Trophoblast cell (in vitro differentiated cells and primary cell): ENCODE measurements at regions not wholly inside any gene's neighbourhood (a gene's known extent, or its start where the extent isn't known, plus 50 kb on each side); places are given as distances from the start of the nearest gene placed in this dataset.

Source experiments
- DNase-seq, 2 donors: peaks; one replicate each; pipeline ENCODE4 v3.0.0-alpha.2; 2016
- H2AFZ ChIP-seq: 2 replicates; pipeline ENCODE4 v1.6.1; 2013; ENCODE audit warnings: low read length, moderate library complexity, mild to moderate bottlenecking; ENCODE audit not compliant: insufficient read depth, poor library complexity
- H2AK5ac ChIP-seq: 2 replicates; pipeline ENCODE4 v1.6.1; 2013; ENCODE audit warnings: mild to moderate bottlenecking, low read length
- H2BK120ac ChIP-seq: 2 replicates; pipeline ENCODE4 v1.6.1; 2013; ENCODE audit warnings: low read length, mild to moderate bottlenecking, moderate library complexity; ENCODE audit not compliant: insufficient read depth, poor library complexity
- H2BK12ac ChIP-seq: 2 replicates; pipeline ENCODE4 v1.6.1; 2013; ENCODE audit warnings: mild to moderate bottlenecking, low read length, moderate library complexity
- H2BK5ac ChIP-seq: 2 replicates; pipeline ENCODE4 v1.6.1; 2013; ENCODE audit warnings: low read length, low read depth, moderate library complexity, mild to moderate bottlenecking; ENCODE audit not compliant: poor library complexity
- H3K14ac ChIP-seq: 2 replicates; pipeline ENCODE4 v1.6.1; 2013; ENCODE audit warnings: mild to moderate bottlenecking, low read length
- H3K18ac ChIP-seq: 2 replicates; pipeline ENCODE4 v1.6.1; 2013; ENCODE audit warnings: mild to moderate bottlenecking, low read length
- H3K23ac ChIP-seq: 2 replicates; pipeline ENCODE4 v1.6.1; 2013; ENCODE audit warnings: low read length
- H3K27ac ChIP-seq: 2 replicates; pipeline ENCODE4 v1.5.1; 2013; ENCODE audit warnings: low read depth, mild to moderate bottlenecking, inconsistent platforms, low read length, moderate library complexity
- H3K27me3 ChIP-seq: 2 replicates; pipeline ENCODE4 v1.6.1; 2013; ENCODE audit warnings: inconsistent platforms, mild to moderate bottlenecking, low read length, moderate library complexity; ENCODE audit not compliant: insufficient read depth
- H3K36me3 ChIP-seq, 2 experiments: 1 replicate in 1 of 2; 2 replicates in 1 of 2; pipeline ENCODE4 v1.6.1; 2013; ENCODE audit warnings: low read length in 2 of 2, mild to moderate bottlenecking in 2 of 2, moderate library complexity in 1 of 2; ENCODE audit not compliant: insufficient read depth in 2 of 2, control insufficient read depth in 1 of 2
- H3K4ac ChIP-seq: 2 replicates; pipeline ENCODE4 v1.6.1; 2013; ENCODE audit warnings: low read depth, mild to moderate bottlenecking, low read length, moderate library complexity
- H3K4me1 ChIP-seq, 2 experiments: 1 replicate in 1 of 2; 2 replicates in 1 of 2; pipeline ENCODE4 v1.6.1; 2013; ENCODE audit warnings: low read length in 2 of 2, mild to moderate bottlenecking in 2 of 2, moderate library complexity in 1 of 2; ENCODE audit not compliant: insufficient read depth in 2 of 2, control insufficient read depth in 1 of 2
- H3K4me2 ChIP-seq: 2 replicates; pipeline ENCODE4 v1.6.1; 2013; ENCODE audit warnings: inconsistent platforms, mild to moderate bottlenecking, low read length, moderate library complexity
- H3K4me3 ChIP-seq: 2 replicates; pipeline ENCODE4 v1.5.1; 2013; ENCODE audit warnings: mild to moderate bottlenecking, low read depth, low read length, inconsistent platforms
- H3K79me1 ChIP-seq: one replicate; pipeline ENCODE4 v1.6.1; 2013; ENCODE audit warnings: low read length
- H3K79me2 ChIP-seq: 2 replicates; pipeline ENCODE4 v1.6.1; 2013; ENCODE audit warnings: low read length, mild to moderate bottlenecking; ENCODE audit not compliant: control insufficient read depth, insufficient read depth, poor library complexity
- H3K9ac ChIP-seq: 2 replicates; pipeline ENCODE4 v1.6.1; 2013; ENCODE audit warnings: mild to moderate bottlenecking, low read length
- H3K9me3 ChIP-seq: 2 replicates; pipeline ENCODE4 v1.6.1; 2013; ENCODE audit warnings: low read depth, mild to moderate bottlenecking, control low read depth, inconsistent platforms, low read length; ENCODE audit not compliant: insufficient read depth
- H4K12ac ChIP-seq: 2 replicates; pipeline ENCODE4 v1.6.1; 2013; ENCODE audit warnings: low read depth, mild to moderate bottlenecking, low read length, moderate library complexity
- H4K8ac ChIP-seq: 2 replicates; pipeline ENCODE4 v1.6.1; 2013; ENCODE audit warnings: low read depth, mild to moderate bottlenecking, low read length, moderate library complexity
- H4K91ac ChIP-seq: one replicate; pipeline ENCODE4 v1.6.1; 2013; ENCODE audit warnings: low read depth, mild to moderate bottlenecking, low read length, moderate library complexity
- WGBS: extraction: QIAGEN DNeasy Blood & Tissue Kit; methylation state at CpG from one replicate; pipeline ENCODE4 v1.1.7; 2013; ENCODE audit warnings: missing lambda C conversion rate; ENCODE audit not compliant: insufficient read length, insufficient coverage; ENCODE audit errors: extremely low coverage; 5-methylcytosine and 5-hydroxymethylcytosine counted together

- Histone ChIP-seq H4K8ac (no peak overlapping the region), H3K4me2 (no peak overlapping the region), H3K79me2 (no peaks in the 10 kb centered on the region), H2BK120ac (no peak overlapping the region), H3K4me1 (no peaks in the 10 kb centered on the region), H2AK5ac (no peak overlapping the region), H3K27me3 (no peaks in the 10 kb centered on the region), H3K9me3 (no peaks in the 10 kb centered on the region), H3K14ac (no peak overlapping the region), H3K9ac (no peak overlapping the region), H3K23ac (no peak overlapping the region), H2AFZ (no peak overlapping the region), H2BK12ac (no peak overlapping the region), H3K79me1 (no peaks in the 10 kb centered on the region), H4K91ac (no peak overlapping the region), H2BK5ac (no peak overlapping the region), H3K18ac (no peak overlapping the region), H3K4me3 (no peak overlapping the region), H3K4ac (no peak overlapping the region), H3K27ac (no peak overlapping the region), H4K12ac (no peak overlapping the region), H3K36me3 (no peaks in the 10 kb centered on the region)
- no CpG with 5 or more reads among the region's 2 CpGs for WGBS
- DNase-seq = no peak
Observed at GRCh38 chr3:168824107-168824506, 728.4 kb upstream of the GOLIM4 start.

GRCh38 chr3:168823466-168823865 lies 727.7 kb upstream of the GOLIM4 start:
- H4K8ac ChIP-seq = no peak overlapping the region
- H3K36me3 ChIP-seq = no peaks in the 10 kb centered on the region
- no peak overlapping the region for H2BK5ac ChIP-seq
- H4K91ac ChIP-seq = no peak overlapping the region
- H3K4ac ChIP-seq = no peak overlapping the region
- H3K4me1 ChIP-seq = no peaks in the 10 kb centered on the region
- no peaks in the 10 kb centered on the region for H3K79me1 ChIP-seq
- WGBS = no CpG with 5 or more reads among the region's 5 CpGs
- H2AFZ ChIP-seq = no peak overlapping the region
- H3K9me3 ChIP-seq = no peaks in the 10 kb centered on the region
- no peaks in the 10 kb centered on the region for H3K27me3 ChIP-seq
- H3K14ac ChIP-seq = no peak overlapping the region
- no peak overlapping the region for H3K4me3 ChIP-seq
- no peak overlapping the region for H2AK5ac ChIP-seq
- no peak overlapping the region for H3K4me2 ChIP-seq
- H3K9ac ChIP-seq = no peak overlapping the region
- no peaks in the 10 kb centered on the region for H3K79me2 ChIP-seq
- no peak overlapping the region for H2BK12ac ChIP-seq
- no peak overlapping the region for H3K18ac ChIP-seq
- no peak overlapping the region for H3K27ac ChIP-seq
- no peak overlapping the region for H4K12ac ChIP-seq
- DNase-seq = no peak
- H2BK120ac ChIP-seq = no peak overlapping the region
- no peak overlapping the region for H3K23ac ChIP-seq

GRCh38 chr3:168820810-168821415 lies 725.2 kb upstream of the GOLIM4 start:
- no CpG with 5 or more reads among the region's 8 CpGs for WGBS
- Histone ChIP-seq H3K36me3 (no peaks in the 10 kb centered on the region), H3K4me1 (no peaks in the 10 kb centered on the region)

GRCh38 chr3:168817177-168817576 lies 721.5 kb upstream of the GOLIM4 start:
- no peak overlapping the region for H2BK120ac ChIP-seq
- H4K12ac ChIP-seq = no peak overlapping the region
- no peak overlapping the region for H4K91ac ChIP-seq
- no peak overlapping the region for H3K9ac ChIP-seq
- H2BK5ac ChIP-seq = no peak overlapping the region
- no peaks in the 10 kb centered on the region for H3K79me2 ChIP-seq
- no peak overlapping the region for H3K18ac ChIP-seq
- no peak overlapping the region for H3K23ac ChIP-seq
- no peaks in the 10 kb centered on the region for H3K4me1 ChIP-seq
- no peak overlapping the region for H3K4ac ChIP-seq
- no peak overlapping the region for H2AFZ ChIP-seq
- no peak overlapping the region for H2BK12ac ChIP-seq
- no peak overlapping the region for H3K4me3 ChIP-seq
- H3K14ac ChIP-seq = no peak overlapping the region
- no peaks in the 10 kb centered on the region for H3K9me3 ChIP-seq
- WGBS = no CpG with 5 or more reads among the region's 4 CpGs
- DNase-seq = no peak
- no peak overlapping the region for H3K4me2 ChIP-seq
- H4K8ac ChIP-seq = no peak overlapping the region
- H3K27me3 ChIP-seq = no peaks in the 10 kb centered on the region
- no peak overlapping the region for H2AK5ac ChIP-seq
- no peaks in the 10 kb centered on the region for H3K79me1 ChIP-seq
- no peaks in the 10 kb centered on the region for H3K36me3 ChIP-seq
- H3K27ac ChIP-seq = no peak overlapping the region

More at GRCh38 chr3:168820810-168821415, 725.2 kb upstream of the GOLIM4 start:
- H2AFZ ChIP-seq = no peak overlapping the region
- no peaks in the 10 kb centered on the region for H3K79me1 ChIP-seq
- DNase-seq = no peak
- no peaks in the 10 kb centered on the region for H3K27me3 ChIP-seq
- H4K12ac ChIP-seq = no peak overlapping the region
- H3K4me2 ChIP-seq = no peak overlapping the region
- no peak overlapping the region for H3K4ac ChIP-seq
- no peaks in the 10 kb centered on the region for H3K79me2 ChIP-seq
- no peaks in the 10 kb centered on the region for H3K9me3 ChIP-seq
- H2AK5ac ChIP-seq = no peak overlapping the region
- H2BK12ac ChIP-seq = no peak overlapping the region
- no peak overlapping the region for H4K8ac ChIP-seq
- no peak overlapping the region for H3K14ac ChIP-seq
- H2BK120ac ChIP-seq = no peak overlapping the region
- no peak overlapping the region for H3K27ac ChIP-seq
- no peak overlapping the region for H2BK5ac ChIP-seq
- no peak overlapping the region for H4K91ac ChIP-seq
- no peak overlapping the region for H3K23ac ChIP-seq
- no peak overlapping the region for H3K18ac ChIP-seq
- H3K9ac ChIP-seq = no peak overlapping the region
- no peak overlapping the region for H3K4me3 ChIP-seq
